IMR-90 (cell line): ENCODE measurements at regions not wholly inside any gene's neighbourhood (a gene's known extent, or its start where the extent isn't known, plus 50 kb on each side); places are given as distances from the start of the nearest gene placed in this dataset.

Experiments used
- ATAC-seq: fragments of 200-7000 bp; cut with Tn5 transposase; 2 replicates; pipeline ENCODE4 v1.9.1; 2020; ENCODE audit warnings: low read depth, mild to moderate bottlenecking, moderate library complexity
- BruUV-seq: library from RNA; stranded (reverse); fragments of 400-500 nt; replicated peaks from 2 replicates; lab custom pipeline; 2021; lab: Mats Ljungman, UMichigan
- CTCF ChIA-PET: fragments of 300-600 bp; formaldehyde crosslinking; extraction: SDS; loops from one replicate; lab custom pipeline; 2021; ENCODE audit warnings: antibody characterized with exemption; lab: Yijun Ruan, JAX
- POLR2A ChIA-PET: fragments of 300-600 bp; sonication (Branson Sonifier 250); formaldehyde crosslinking; loops from one replicate; lab custom pipeline; 2022; ENCODE audit warnings: antibody characterized with exemption; ENCODE audit not compliant: unreplicated experiment; lab: Charles Lee
- DNase-seq: peaks from one replicate; pipeline ENCODE4 v3.0.0; 2013
- H2AFZ ChIP-seq: replicated peaks from 2 replicates; pipeline ENCODE3; 2013; ENCODE audit warnings: low read length, mild to moderate bottlenecking; ENCODE audit not compliant: poor library complexity
- H2AK5ac ChIP-seq: 2 replicates; pipeline ENCODE4 v1.6.1; 2013; ENCODE audit warnings: low read depth, low read length, inconsistent platforms
- H2AK9ac ChIP-seq: replicated peaks from 2 replicates; pipeline ENCODE3; 2013; ENCODE audit warnings: mild to moderate bottlenecking, low read depth, low read length, moderate library complexity; ENCODE audit not compliant: poor library complexity
- H2BK120ac ChIP-seq: 2 replicates; pipeline ENCODE4 v1.6.1; 2013; ENCODE audit warnings: low read depth, low read length, inconsistent platforms
- H2BK15ac ChIP-seq: 3 replicates; pipeline ENCODE4 v1.6.1; 2013; ENCODE audit warnings: low read depth, low read length, inconsistent platforms
- H2BK20ac ChIP-seq: 2 replicates; pipeline ENCODE4 v1.6.1; 2013; ENCODE audit warnings: low read depth, mild to moderate bottlenecking, inconsistent platforms, low read length, moderate library complexity
- H2BK5ac ChIP-seq: 2 replicates; pipeline ENCODE4 v1.6.1; 2013; ENCODE audit warnings: mild to moderate bottlenecking, low read depth, low read length, inconsistent platforms; ENCODE audit not compliant: poor library complexity, severe bottlenecking
- H3K14ac ChIP-seq: replicated peaks from 2 replicates; pipeline ENCODE4 v1.6.1; 2013; ENCODE audit warnings: low read depth, low read length, inconsistent platforms
- H3K18ac ChIP-seq: 2 replicates; pipeline ENCODE4 v1.6.1; 2013; ENCODE audit warnings: low read depth, low read length, control low read depth
- H3K23ac ChIP-seq: 2 replicates; pipeline ENCODE4 v1.6.1; 2013; ENCODE audit warnings: low read depth, low read length, inconsistent platforms
- H3K27ac ChIP-seq: 2 replicates; pipeline ENCODE4 v1.5.1; 2013; ENCODE audit warnings: mild to moderate bottlenecking, control low read depth, low read length; ENCODE audit not compliant: insufficient read depth
- H3K27me3 ChIP-seq: 2 replicates; pipeline ENCODE4 v1.6.1; 2013; ENCODE audit warnings: low read length; ENCODE audit not compliant: control insufficient read depth, insufficient read depth
- H3K36me3 ChIP-seq: 2 replicates; pipeline ENCODE4 v1.6.1; 2013; ENCODE audit warnings: low read length, mixed read lengths; ENCODE audit not compliant: control insufficient read depth, insufficient read depth
- H3K4ac ChIP-seq: 2 replicates; pipeline ENCODE4 v1.6.1; 2013; ENCODE audit warnings: low read depth, low read length, inconsistent platforms
- H3K4me1 ChIP-seq: 2 replicates; pipeline ENCODE4 v1.6.1; 2013; ENCODE audit warnings: low read length, mixed read lengths; ENCODE audit not compliant: control insufficient read depth, insufficient read depth
- H3K4me2 ChIP-seq: 2 replicates; pipeline ENCODE4 v1.6.1; 2013; ENCODE audit warnings: low read depth, mild to moderate bottlenecking, control low read depth, low read length, moderate library complexity
- H3K4me3 ChIP-seq: 2 replicates; pipeline ENCODE4 v1.5.1; 2013; ENCODE audit warnings: low read depth, mild to moderate bottlenecking, control low read depth, low read length, moderate library complexity; ENCODE audit not compliant: insufficient read depth
- H3K56ac ChIP-seq: 2 replicates; pipeline ENCODE4 v1.6.1; 2013; ENCODE audit warnings: low read length, inconsistent platforms; ENCODE audit not compliant: insufficient read depth; ENCODE audit errors: extremely low read depth
- H3K79me1 ChIP-seq, 2 experiments: 2 replicates each; pipeline ENCODE4 v1.6.1; 2013; ENCODE audit warnings: low read length in 2 of 2, inconsistent platforms in 1 of 2, low read depth in 1 of 2
- H3K9ac ChIP-seq: 2 replicates; pipeline ENCODE4 v1.6.1; 2013; ENCODE audit warnings: low read depth, low read length, control low read depth
- H3K9me1 ChIP-seq: 2 replicates; pipeline ENCODE4 v1.6.1; 2013; ENCODE audit warnings: low read length, inconsistent platforms; ENCODE audit not compliant: insufficient read depth
- H3K9me3 ChIP-seq: 2 replicates; pipeline ENCODE4 v1.6.1; 2013; ENCODE audit warnings: low read length; ENCODE audit not compliant: control insufficient read depth, insufficient read depth
- H4K20me1 ChIP-seq: 2 replicates; pipeline ENCODE4 v1.6.1; 2013; ENCODE audit warnings: low read length, inconsistent platforms; ENCODE audit not compliant: insufficient read depth
- H4K5ac ChIP-seq: 2 replicates; pipeline ENCODE4 v1.6.1; 2013; ENCODE audit warnings: mild to moderate bottlenecking, low read depth, low read length, control low read depth
- H4K8ac ChIP-seq, 2 experiments: 2 replicates each; pipeline ENCODE4 v1.6.1; 2013; ENCODE audit warnings: low read depth in 2 of 2, low read length in 2 of 2, control low read depth in 1 of 2, inconsistent platforms in 1 of 2
- H4K91ac ChIP-seq: 2 replicates; pipeline ENCODE4 v1.6.1; 2013; ENCODE audit warnings: low read depth, low read length, inconsistent platforms; ENCODE audit not compliant: insufficient read depth
- BHLHE40 ChIP-seq: fragments of 150-350 bp; IDR thresholded peaks from 2 replicates; pipeline ENCODE4 v1.6.1; 2016; ENCODE audit warnings: mild to moderate bottlenecking, low read depth, low read length
- CEBPB ChIP-seq: IDR thresholded peaks from 2 replicates; pipeline ENCODE4 v1.6.1; 2012; ENCODE audit warnings: low read depth, low read length, improper control_type of control experiment
- CHD1 ChIP-seq: IDR thresholded peaks from 2 replicates; pipeline ENCODE4 v1.6.1; 2012; ENCODE audit warnings: low read depth, low read length, improper control_type of control experiment
- CTCF ChIP-seq: conservative IDR thresholded peaks from 2 replicates; pipeline ENCODE4 v1.5.1; 2012; ENCODE audit warnings: mild to moderate bottlenecking, low read depth, low read length, improper control_type of control experiment
- ELK1 ChIP-seq: fragments of 150-350 bp; IDR thresholded peaks from 2 replicates; pipeline ENCODE4 v1.6.1; 2016; ENCODE audit warnings: low read depth, mild to moderate bottlenecking, low read length, moderate library complexity, borderline replicate concordance
- FOS ChIP-seq: fragments of 150-350 bp; IDR thresholded peaks from 2 replicates; pipeline ENCODE4 v1.6.1; 2016; ENCODE audit warnings: low read depth, low read length
- MAZ ChIP-seq: IDR thresholded peaks from 2 replicates; pipeline ENCODE4 v1.6.1; 2012; ENCODE audit warnings: low read depth, mild to moderate bottlenecking, low read length, improper control_type of control experiment, moderate library complexity, borderline replicate concordance
- MXI1 ChIP-seq: IDR thresholded peaks from 2 replicates; pipeline ENCODE4 v1.6.1; 2012; ENCODE audit warnings: low read depth, mild to moderate bottlenecking, low read length, moderate library complexity, borderline replicate concordance
- NFE2L2 ChIP-seq: fragments of 150-350 bp; IDR thresholded peaks from 2 replicates; pipeline ENCODE4 v1.6.1; 2016; ENCODE audit warnings: low read depth, mild to moderate bottlenecking, low read length
- POLR2A ChIP-seq: IDR thresholded peaks from 2 replicates; pipeline ENCODE4 v1.6.1; 2012; ENCODE audit warnings: mild to moderate bottlenecking, low read depth, low read length
- RAD21 ChIP-seq: IDR thresholded peaks from 2 replicates; pipeline ENCODE4 v1.6.1; 2012; ENCODE audit warnings: low read length, improper control_type of control experiment
- RCOR1 ChIP-seq: IDR thresholded peaks from 2 replicates; pipeline ENCODE4 v1.6.1; 2012; ENCODE audit warnings: mild to moderate bottlenecking, low read length, improper control_type of control experiment; ENCODE audit not compliant: insufficient replicate concordance
- RFX5 ChIP-seq: IDR thresholded peaks from 2 replicates; pipeline ENCODE4 v1.8.0; 2012; ENCODE audit warnings: low read depth, mild to moderate bottlenecking, low read length, moderate library complexity
- SMC3 ChIP-seq: fragments of 150-350 bp; IDR thresholded peaks from 2 replicates; pipeline ENCODE4 v1.6.1; 2016; ENCODE audit warnings: low read depth, mild to moderate bottlenecking, antibody characterized with exemption, low read length, moderate library complexity
- USF2 ChIP-seq: fragments of 150-350 bp; IDR thresholded peaks from 2 replicates; pipeline ENCODE4 v1.6.1; 2017; ENCODE audit warnings: mild to moderate bottlenecking, antibody characterized with exemption, low read length, low read depth
- WGBS, 2 experiments: methylation state at CpG; one replicate each; pipeline versions ENCODE4 v1.1.5 to v1.1.7; 2013; ENCODE audit warnings: missing lambda C conversion rate in 2 of 2; ENCODE audit not compliant: insufficient read length in 1 of 2; ENCODE audit errors: extremely low coverage in 2 of 2; 5-methylcytosine and 5-hydroxymethylcytosine counted together
- dilution Hi-C: fragments of 300-500 bp; cut with HindIII; formaldehyde crosslinking; loops from one replicate; pipeline ENCODE4 v1.14.3; 2018; ENCODE audit warnings: low sequenced_read_pairs; ENCODE audit not compliant: unreplicated experiment
- in situ Hi-C: fragments of 300-500 bp; cut with MboI; formaldehyde crosslinking; loops from 3 replicates; pipeline ENCODE4 v1.14.3; 2019; ENCODE audit warnings: low sequenced_read_pairs, inconsistent platforms, mixed read lengths
- intact Hi-C: fragments of 100-400 bp; cut with micrococcal nuclease; formaldehyde crosslinking; loops from 2 replicates; pipeline ENCODE4 v1.10.0; 2022

- H3K36me3 ChIP-seq, result no peaks in the 10 kb centered on the region
- peak; percentile 70 for DNase-seq
Observed at GRCh38 chr1:55882931-55883330, 667.8 kb upstream of the USP24 start.

More at GRCh38 chr1:55882931-55883330, 667.8 kb upstream of the USP24 start:
- Histone ChIP-seq H2AK5ac (no peak overlapping the region), H4K20me1 (no peaks in the 10 kb centered on the region), H2AFZ (no peak overlapping the region), H2BK5ac (peak overlapping the region; percentile 11), H3K56ac (no peak overlapping the region; the same call in 1 of the 2 replicates), H3K4me3 (no peak overlapping the region), H3K27ac (no peak overlapping the region), H4K8ac (no peak overlapping the region), H2BK15ac (no peak overlapping the region), H3K4me1 (peaks cover 2% of the 10 kb centered on the region), H3K14ac (no peak overlapping the region), H3K4me2 (no peak overlapping the region), H2AK9ac (no peak overlapping the region), H3K27me3 (peaks cover 1% of the 10 kb centered on the region), H3K4ac (no peak overlapping the region), H3K9me1 (peaks cover 2% of the 10 kb centered on the region; the same call in 1 of the 2 replicates), H4K5ac (peak overlapping the region; percentile 52; the same call in 1 of the 2 replicates), H3K79me1 (no peaks in the 10 kb centered on the region), H2BK120ac (no peak overlapping the region), H4K91ac (no peak overlapping the region), H3K9me3 (no peaks in the 10 kb centered on the region), H3K23ac (no peak overlapping the region), H3K9ac (no peak overlapping the region), H2BK20ac (no peak overlapping the region), H3K18ac (peak overlapping the region; percentile 54; the same call in 1 of the 2 replicates)
- ChIA-PET CTCF (no interaction called here), POLR2A (no interaction called here)
- no peak for TF ChIP-seq SMC3
- no peak for TF ChIP-seq CEBPB
- TF ChIP-seq FOS, result no peak
- no peak for TF ChIP-seq RFX5
- no peak for TF ChIP-seq ELK1
- TF ChIP-seq BHLHE40, result no peak
- no peak for TF ChIP-seq CHD1
- TF ChIP-seq RCOR1, result no peak
- TF ChIP-seq MAZ, result no peak
- no peak for TF ChIP-seq MXI1
- TF ChIP-seq POLR2A, result no peak
- TF ChIP-seq RAD21, result no peak
- no peak for TF ChIP-seq CTCF
- TF ChIP-seq NFE2L2, result no peak
- no peak for TF ChIP-seq USF2
- in situ Hi-C loops (no loop called here), intact Hi-C loops (no loop called here), dilution Hi-C loops (no loop called here)
- WGBS, 2 experiments, result no CpG with 5 or more reads among the region's 6 CpGs
- no TSS peak for BruUV-seq
- no peak for ATAC-seq
